ENCODE measurements at regions not wholly inside any gene's neighbourhood (a gene's known extent, or its start where the extent isn't known, plus 50 kb on each side); places are given as distances from the start of the nearest gene placed in this dataset.

DNA sequence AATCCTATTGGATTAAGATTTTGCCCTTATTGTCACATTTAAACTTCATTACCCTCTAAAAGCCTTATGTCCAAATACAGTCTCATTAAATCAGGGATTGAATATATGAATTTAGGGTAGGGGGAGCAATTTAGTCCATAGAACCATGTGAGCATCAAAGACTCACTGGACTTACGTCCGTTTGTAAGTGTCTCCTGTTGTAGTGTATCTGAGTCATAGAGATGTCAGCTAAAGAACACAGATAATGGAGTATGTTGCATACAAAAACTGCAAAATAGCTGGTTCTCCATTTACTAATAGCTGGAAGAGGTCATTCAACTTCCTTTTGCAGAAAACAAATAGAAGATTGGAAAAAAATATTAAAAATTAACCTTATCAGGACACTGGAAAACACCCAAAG lies 599.1 kb upstream of the SOX9 start:
- Histone ChIP-seq H3K36me3 (no peaks in the 10 kb centered on the region), H3K9me3 (no peaks in the 10 kb centered on the region), H3K4me1 (no peaks in the 10 kb centered on the region), H3K27me3 (no peaks in the 10 kb centered on the region), H3K4me3 (no peak overlapping the region), H3K27ac (no peak overlapping the region)
- intact Hi-C loops (cut with DNase I; ENCODE audit: low total_unique reads): no loop called here
- TF ChIP-seq POLR2A (IDR thresholded peaks at IDR 0.05) (no peak), EP300 (IDR thresholded peaks at IDR 0.05) (no peak), POLR2AphosphoS5 (IDR thresholded peaks at IDR 0.05) (no peak)
- TF ChIP-seq, protein P1, sequence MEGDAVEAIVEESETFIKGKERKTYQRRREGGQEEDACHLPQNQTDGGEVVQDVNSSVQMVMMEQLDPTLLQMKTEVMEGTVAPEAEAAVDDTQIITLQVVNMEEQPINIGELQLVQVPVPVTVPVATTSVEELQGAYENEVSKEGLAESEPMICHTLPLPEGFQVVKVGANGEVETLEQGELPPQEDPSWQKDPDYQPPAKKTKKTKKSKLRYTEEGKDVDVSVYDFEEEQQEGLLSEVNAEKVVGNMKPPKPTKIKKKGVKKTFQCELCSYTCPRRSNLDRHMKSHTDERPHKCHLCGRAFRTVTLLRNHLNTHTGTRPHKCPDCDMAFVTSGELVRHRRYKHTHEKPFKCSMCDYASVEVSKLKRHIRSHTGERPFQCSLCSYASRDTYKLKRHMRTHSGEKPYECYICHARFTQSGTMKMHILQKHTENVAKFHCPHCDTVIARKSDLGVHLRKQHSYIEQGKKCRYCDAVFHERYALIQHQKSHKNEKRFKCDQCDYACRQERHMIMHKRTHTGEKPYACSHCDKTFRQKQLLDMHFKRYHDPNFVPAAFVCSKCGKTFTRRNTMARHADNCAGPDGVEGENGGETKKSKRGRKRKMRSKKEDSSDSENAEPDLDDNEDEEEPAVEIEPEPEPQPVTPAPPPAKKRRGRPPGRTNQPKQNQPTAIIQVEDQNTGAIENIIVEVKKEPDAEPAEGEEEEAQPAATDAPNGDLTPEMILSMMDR (IDR thresholded peaks at IDR 0.05): no peak
- no peak for DNase-seq
- 65 to 81% (median 73%) methylated on average over 2 of the region's 2 CpGs for WGBS, 5 donors

DNA sequence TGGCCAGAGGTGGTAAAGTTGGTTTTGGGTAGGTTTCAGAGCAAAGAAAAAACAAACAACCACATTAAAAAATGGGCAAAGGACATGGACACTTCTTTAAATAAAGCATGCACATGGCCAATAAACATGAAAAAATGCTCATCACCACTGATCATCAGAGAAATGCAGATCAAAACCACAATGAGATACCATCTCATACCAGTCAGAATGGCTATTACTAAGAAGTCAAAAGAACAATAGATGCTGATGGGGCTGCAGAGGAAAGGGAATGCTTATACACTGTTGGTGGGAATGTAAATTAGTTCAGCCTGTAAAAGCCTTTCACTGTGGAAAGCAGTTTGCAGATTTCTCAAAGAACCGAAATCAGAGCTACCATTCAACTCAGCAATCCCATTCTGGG lies 598.4 kb upstream of the SOX9 start:
- WGBS, 5 donors: 70 to 89% (median 82%) methylated on average over 1 of the region's 1 CpG
- no peaks in the 10 kb centered on the region for H3K36me3 ChIP-seq
- no peak for DNase-seq
- no peaks in the 10 kb centered on the region for H3K27me3 ChIP-seq
- H3K4me3 ChIP-seq: no peak overlapping the region
- TF ChIP-seq, protein P1 (IDR thresholded peaks at IDR 0.05): no peak
- H3K9me3 ChIP-seq: no peaks in the 10 kb centered on the region
- H3K4me1 ChIP-seq: no peaks in the 10 kb centered on the region
- intact Hi-C loops (cut with DNase I; ENCODE audit: low total_unique reads): no loop called here
- H3K27ac ChIP-seq: no peak overlapping the region

DNA sequence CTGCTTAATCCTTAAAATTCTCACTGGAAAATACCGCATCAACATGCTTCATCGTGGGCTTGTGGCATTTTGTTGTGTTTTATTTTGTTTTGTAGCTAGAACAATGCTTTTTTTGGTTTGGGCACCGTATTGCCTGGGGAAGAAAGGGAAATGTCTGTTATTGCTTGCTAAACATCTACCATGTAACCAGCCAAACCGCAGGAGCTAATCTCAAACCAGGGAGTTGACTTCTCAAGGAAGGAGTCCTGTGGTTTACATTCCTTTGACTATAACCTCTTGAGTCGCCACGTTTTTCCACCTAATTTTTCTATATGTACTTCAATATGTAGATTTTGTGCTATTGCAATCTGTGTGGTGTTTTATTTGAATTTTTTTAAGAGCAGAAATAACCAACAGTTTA lies 593.5 kb upstream of the SOX9 start:
- intact Hi-C loops (cut with DNase I; ENCODE audit: low total_unique reads): no loop called here
- 62 to 74% (median 64%) methylated on average over 6 of the region's 6 CpGs for WGBS, 5 donors

DNA sequence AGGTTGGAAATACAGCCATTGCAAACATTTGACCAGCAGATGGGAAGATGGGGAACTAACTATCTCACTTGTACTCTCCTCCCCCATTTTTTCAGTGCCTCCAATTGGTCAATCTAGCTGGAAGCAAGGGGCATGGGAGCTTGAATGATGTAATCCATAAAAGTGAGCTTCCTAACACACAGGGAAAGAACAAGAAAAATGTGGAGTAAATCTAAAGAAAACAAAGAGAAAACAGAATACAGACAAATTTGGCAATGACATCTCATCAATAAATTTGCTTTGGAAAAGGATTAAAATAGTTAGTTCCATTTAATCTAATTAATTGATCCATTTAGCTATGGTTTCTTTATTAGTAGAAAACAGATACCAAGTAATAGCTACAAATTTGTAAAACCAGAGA lies 592.6 kb upstream of the SOX9 start:
- H3K4me3 ChIP-seq: no peak overlapping the region
- intact Hi-C loops (cut with DNase I; ENCODE audit: low total_unique reads): no loop called here
- no peaks in the 10 kb centered on the region for H3K36me3 ChIP-seq
- TF ChIP-seq POLR2AphosphoS5 (IDR thresholded peaks at IDR 0.05) (no peak), EP300 (IDR thresholded peaks at IDR 0.05) (no peak), POLR2A (IDR thresholded peaks at IDR 0.05) (no peak)
- TF ChIP-seq, protein P1 (IDR thresholded peaks at IDR 0.05): no peak
- H3K4me1 ChIP-seq: no peaks in the 10 kb centered on the region
- no peak overlapping the region for H3K27ac ChIP-seq
- DNase-seq: no peak
- H3K9me3 ChIP-seq: no peaks in the 10 kb centered on the region
- H3K27me3 ChIP-seq: no peaks in the 10 kb centered on the region

More for the DNA sequence above, 593.5 kb upstream of the SOX9 start:
- no peaks in the 10 kb centered on the region for H3K27me3 ChIP-seq
- H3K36me3 ChIP-seq: no peaks in the 10 kb centered on the region
- H3K9me3 ChIP-seq: no peaks in the 10 kb centered on the region
- H3K27ac ChIP-seq: no peak overlapping the region
- TF ChIP-seq POLR2A (IDR thresholded peaks at IDR 0.05) (no peak), POLR2AphosphoS5 (IDR thresholded peaks at IDR 0.05) (no peak), EP300 (IDR thresholded peaks at IDR 0.05) (no peak)
- TF ChIP-seq, protein P1 (IDR thresholded peaks at IDR 0.05): no peak
- H3K4me3 ChIP-seq: no peak overlapping the region
- H3K4me1 ChIP-seq: no peaks in the 10 kb centered on the region
- DNase-seq: no peak

DNA sequence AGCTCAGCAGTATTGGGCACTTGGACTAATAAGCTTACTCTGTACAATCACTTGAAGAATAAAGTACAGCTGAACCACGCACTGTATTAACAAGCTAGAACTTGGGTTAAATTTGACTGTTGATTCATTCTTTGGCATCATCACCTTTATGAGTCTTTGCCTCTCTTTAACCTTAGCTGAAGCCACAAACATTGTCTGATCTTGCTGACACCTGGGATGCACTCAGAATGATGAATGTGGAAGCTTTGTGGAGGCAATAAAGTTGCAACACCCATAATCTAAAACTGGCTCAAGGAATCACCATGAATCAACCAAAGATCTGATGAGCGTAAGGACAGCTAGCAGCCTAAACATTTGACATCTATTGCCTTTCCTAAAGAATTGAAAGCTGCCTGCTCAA lies 590.6 kb upstream of the SOX9 start:
- intact Hi-C loops (cut with DNase I; ENCODE audit: low total_unique reads): no loop called here
- H3K9me3 ChIP-seq: no peaks in the 10 kb centered on the region
- TF ChIP-seq, protein P1 (IDR thresholded peaks at IDR 0.05): no peak
- no peak for TF ChIP-seq EP300 (IDR thresholded peaks at IDR 0.05)
- no peak for TF ChIP-seq POLR2A (IDR thresholded peaks at IDR 0.05)
- TF ChIP-seq POLR2AphosphoS5 (IDR thresholded peaks at IDR 0.05): no peak
- no peaks in the 10 kb centered on the region for H3K36me3 ChIP-seq
- 61 to 91% (median 65%) methylated on average over 2 of the region's 2 CpGs for WGBS, 5 donors
- H3K27ac ChIP-seq: no peak overlapping the region
- H3K4me3 ChIP-seq: no peak overlapping the region
- H3K27me3 ChIP-seq: no peaks in the 10 kb centered on the region
- DNase-seq: no peak
- no peaks in the 10 kb centered on the region for H3K4me1 ChIP-seq

Data from stomach (tissue), 8 donors.